CD4-positive, alpha-beta T cell (primary cell): ENCODE measurements at regions not wholly inside any gene's neighbourhood (a gene's known extent, or its start where the extent isn't known, plus 50 kb on each side); places are given as distances from the start of the nearest gene placed in this dataset.
"Not testable (repeated sequence)": the region's sequence is repeated elsewhere in the genome, so short reads cannot be mapped to it uniquely, and the experiment has no call there.

Experiments
- ATAC-seq: fragments of 200-7000 bp; cut with Tn5 transposase; one replicate; pipeline ENCODE4 v1.10.0; 2022; ENCODE audit warnings: mild to moderate bottlenecking; ENCODE audit not compliant: poor library complexity
- CTCF ChIA-PET: fragments of 350-600 bp; sonication (Branson Sonifier 250); formaldehyde crosslinking; loops from one replicate; lab custom pipeline; 2021; ENCODE audit warnings: antibody characterized with exemption, inconsistent platforms; lab: Charles Lee
- POLR2A ChIA-PET: fragments of 350-600 bp; sonication (Branson Sonifier 250); formaldehyde crosslinking; loops from one replicate; lab custom pipeline; 2021; ENCODE audit warnings: antibody characterized with exemption, inconsistent platforms; lab: Charles Lee
- DNase-seq, 14 experiments: peaks; one replicate each; pipeline ENCODE4 v3.0.0-alpha.2; 2013 to 2020; ENCODE audit warnings: mixed read lengths in 2 of 14
- H3K27ac ChIP-seq, 2 donors: one replicate each; pipeline versions ENCODE4 v1.5.1 to v1.7.0; 2013; ENCODE audit warnings: low read length in 2 of 2, low read depth in 1 of 2, mild to moderate bottlenecking in 1 of 2
- H3K27me3 ChIP-seq, 2 experiments: 1 replicate in 1 of 2; 2 replicates in 1 of 2; pipeline versions ENCODE4 v1.6.1 to v1.7.0; 2013; ENCODE audit warnings: low read length in 2 of 2, control low read depth in 1 of 2, mild to moderate bottlenecking in 1 of 2, moderate library complexity in 1 of 2; ENCODE audit not compliant: insufficient read depth in 2 of 2, control insufficient read depth in 1 of 2
- H3K36me3 ChIP-seq: one replicate; pipeline ENCODE4 v1.6.1; 2013; ENCODE audit warnings: low read length, control low read depth; ENCODE audit not compliant: insufficient read depth
- H3K4me1 ChIP-seq: one replicate; pipeline ENCODE4 v1.6.1; 2013; ENCODE audit warnings: low read length, control low read depth; ENCODE audit not compliant: insufficient read depth
- H3K4me3 ChIP-seq: one replicate; pipeline ENCODE4 v1.5.1; 2013; ENCODE audit warnings: mild to moderate bottlenecking, low read length, moderate library complexity
- H3K9me3 ChIP-seq, 2 experiments: 1 replicate in 1 of 2; 2 replicates in 1 of 2; pipeline versions ENCODE4 v1.6.1 to v1.7.0; 2013; ENCODE audit warnings: low read length in 2 of 2, mild to moderate bottlenecking in 2 of 2, control low read depth in 1 of 2, moderate library complexity in 1 of 2; ENCODE audit not compliant: control insufficient read depth in 1 of 2, insufficient read depth in 1 of 2
- H3K27ac Mint-ChIP-seq: one replicate; pipeline ENCODE4 v1.8.0; 2020; ENCODE audit warnings: mixed read lengths
- H3K27me3 Mint-ChIP-seq: one replicate; pipeline ENCODE4 v1.8.0; 2021; ENCODE audit warnings: mixed read lengths
- H3K36me3 Mint-ChIP-seq: one replicate; pipeline ENCODE4 v1.8.0; 2021; ENCODE audit warnings: low read depth, mixed read lengths
- H3K4me1 Mint-ChIP-seq: one replicate; pipeline ENCODE4 v1.8.0; 2021; ENCODE audit warnings: low read depth, mixed read lengths
- H3K4me3 Mint-ChIP-seq: one replicate; pipeline ENCODE4 v1.8.0; 2020; ENCODE audit warnings: mild to moderate bottlenecking, mixed read lengths
- H3K9me3 Mint-ChIP-seq: one replicate; pipeline ENCODE4 v1.8.0; 2020; ENCODE audit warnings: mixed read lengths
- intact Hi-C, 2 experiments: fragments of 100-400 bp; cut with DNase I in 1 of 2; cut with micrococcal nuclease in 1 of 2; formaldehyde crosslinking; loops; one replicate each; pipeline versions ENCODE4 v1.15.1 to v1.9.0; 2023 to 2025; cut with DNase I, micrococcal nuclease
- TF ChIP-seq, protein P1 (sequence below): fragments of 200-600 bp; IDR thresholded peaks from one replicate; pipeline ENCODE4 v1.8.0; 2022; ENCODE audit warnings: antibody characterized with exemption, mild to moderate bottlenecking

DNA sequence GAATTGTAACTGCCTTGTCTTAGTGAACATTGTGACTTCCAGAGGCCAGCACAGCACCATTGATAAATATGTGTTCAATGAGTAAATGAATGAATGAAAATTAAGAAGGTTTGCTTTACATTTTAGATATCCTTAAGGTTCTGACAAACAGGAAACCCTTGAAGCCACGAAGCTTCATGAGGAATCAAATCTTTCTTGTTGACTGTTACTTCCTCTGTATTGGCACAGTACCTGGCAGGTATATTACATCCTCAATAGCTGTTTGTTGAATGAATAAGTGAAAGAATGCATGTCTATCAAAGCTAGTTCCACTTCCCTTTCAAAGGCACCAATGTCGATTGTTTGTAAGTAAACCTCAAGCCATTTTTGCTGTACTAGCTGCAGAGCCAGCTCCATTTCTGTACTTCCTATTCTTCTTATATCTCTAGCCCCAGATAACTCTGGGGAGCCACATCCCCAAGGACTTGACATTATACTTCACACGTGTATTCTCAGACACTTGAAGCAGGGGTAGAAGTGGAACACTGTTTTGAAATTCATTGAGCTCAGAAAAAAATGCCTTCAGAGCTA, 140.3 kb upstream of the RAG2 start:
- Mint-ChIP-seq H3K4me3 (no peak overlapping the region), H3K27ac (no peak overlapping the region), H3K9me3 (no peaks in the 10 kb centered on the region), H3K27me3 (peaks cover 42% of the 10 kb centered on the region), H3K36me3 (no peaks in the 10 kb centered on the region), H3K4me1 (no peaks in the 10 kb centered on the region)
- intact Hi-C loops, result no loop called here
- TF ChIP-seq, protein P1, sequence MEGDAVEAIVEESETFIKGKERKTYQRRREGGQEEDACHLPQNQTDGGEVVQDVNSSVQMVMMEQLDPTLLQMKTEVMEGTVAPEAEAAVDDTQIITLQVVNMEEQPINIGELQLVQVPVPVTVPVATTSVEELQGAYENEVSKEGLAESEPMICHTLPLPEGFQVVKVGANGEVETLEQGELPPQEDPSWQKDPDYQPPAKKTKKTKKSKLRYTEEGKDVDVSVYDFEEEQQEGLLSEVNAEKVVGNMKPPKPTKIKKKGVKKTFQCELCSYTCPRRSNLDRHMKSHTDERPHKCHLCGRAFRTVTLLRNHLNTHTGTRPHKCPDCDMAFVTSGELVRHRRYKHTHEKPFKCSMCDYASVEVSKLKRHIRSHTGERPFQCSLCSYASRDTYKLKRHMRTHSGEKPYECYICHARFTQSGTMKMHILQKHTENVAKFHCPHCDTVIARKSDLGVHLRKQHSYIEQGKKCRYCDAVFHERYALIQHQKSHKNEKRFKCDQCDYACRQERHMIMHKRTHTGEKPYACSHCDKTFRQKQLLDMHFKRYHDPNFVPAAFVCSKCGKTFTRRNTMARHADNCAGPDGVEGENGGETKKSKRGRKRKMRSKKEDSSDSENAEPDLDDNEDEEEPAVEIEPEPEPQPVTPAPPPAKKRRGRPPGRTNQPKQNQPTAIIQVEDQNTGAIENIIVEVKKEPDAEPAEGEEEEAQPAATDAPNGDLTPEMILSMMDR, result no peak
- H3K9me3 ChIP-seq, result no peaks in the 10 kb centered on the region
- H3K36me3 ChIP-seq, result no peaks in the 10 kb centered on the region
- H3K4me1 ChIP-seq, result no peaks in the 10 kb centered on the region
- POLR2A ChIA-PET, result no interaction called here
- DNase-seq (no peak), ATAC-seq (no peak)
- no peak overlapping the region for H3K27ac ChIP-seq
- H3K27me3 ChIP-seq, result no peaks in the 10 kb centered on the region
- no peak overlapping the region for H3K4me3 ChIP-seq
- CTCF ChIA-PET, result interaction anchor here (1.4 kb wide), 1 partner anchor 9 kb away, joined by 9 read pairs; no protein-coding TSS in a partner anchor

DNA sequence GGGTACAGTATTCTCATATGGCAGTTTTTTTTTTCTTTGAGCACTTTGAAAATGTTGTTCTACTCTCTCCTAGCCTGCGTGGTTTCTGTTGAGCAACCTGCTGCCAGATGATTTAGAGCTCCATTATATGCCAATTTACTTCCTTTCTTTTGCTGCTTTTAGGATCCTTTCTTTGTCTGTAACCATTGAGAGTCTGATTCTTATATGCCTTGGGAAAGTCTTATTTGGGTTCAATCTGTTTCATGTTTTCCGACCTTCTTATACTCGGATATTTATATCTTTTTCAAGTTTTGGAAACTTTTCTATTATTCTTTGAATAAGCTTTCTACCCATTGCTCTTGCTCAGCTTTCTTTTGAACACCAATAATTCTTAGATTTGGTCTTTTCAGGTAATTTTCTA, 138.1 kb upstream of the RAG2 start:
- Mint-ChIP-seq H3K4me3 (no peak overlapping the region), H3K27me3 (peaks cover 32% of the 10 kb centered on the region), H3K4me1 (no peaks in the 10 kb centered on the region), H3K9me3 (no peaks in the 10 kb centered on the region), H3K27ac (no peak overlapping the region), H3K36me3 (no peaks in the 10 kb centered on the region)
- H3K27ac ChIP-seq, result no peak overlapping the region
- ChIA-PET CTCF (no interaction called here), POLR2A (no interaction called here)
- H3K36me3 ChIP-seq, result no peaks in the 10 kb centered on the region
- no peaks in the 10 kb centered on the region for H3K4me1 ChIP-seq
- DNase-seq (no peak), ATAC-seq (no peak)
- no peaks in the 10 kb centered on the region for H3K9me3 ChIP-seq
- intact Hi-C loops, result no loop called here
- H3K4me3 ChIP-seq, result no peak overlapping the region
- no peaks in the 10 kb centered on the region for H3K27me3 ChIP-seq
- TF ChIP-seq, protein P1, result no peak

DNA sequence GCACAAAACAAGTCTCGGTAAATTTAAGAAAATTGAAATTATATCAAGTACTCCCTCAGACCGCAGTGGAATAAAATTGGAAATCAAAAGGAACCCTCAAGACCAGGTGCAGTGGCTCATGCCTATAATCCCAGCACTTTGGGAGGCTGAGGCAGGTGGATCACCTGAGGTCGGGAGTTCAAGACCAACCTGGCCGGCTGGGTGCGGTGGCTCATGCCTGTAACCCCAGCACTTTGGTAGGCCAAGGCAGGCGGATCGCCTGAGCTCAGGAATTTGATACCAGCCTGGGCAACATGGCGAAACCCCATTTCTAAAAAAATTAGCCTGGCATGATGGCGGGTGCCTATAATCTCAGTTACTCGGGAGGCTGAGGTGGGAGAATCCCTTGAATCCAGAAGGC, 135.7 kb upstream of the RAG2 start:
- H3K27me3 ChIP-seq, POLR2A ChIA-PET, intact Hi-C loops, DNase-seq, H3K4me1 ChIP-seq, H3K36me3 Mint-ChIP-seq, H3K27ac Mint-ChIP-seq, CTCF ChIA-PET, H3K4me3 ChIP-seq, H3K9me3 Mint-ChIP-seq, H3K4me1 Mint-ChIP-seq, ATAC-seq, H3K4me3 Mint-ChIP-seq, H3K27ac ChIP-seq, H3K9me3 ChIP-seq, H3K36me3 ChIP-seq: not testable (repeated sequence)
- H3K27me3 Mint-ChIP-seq, result peaks cover 25% of the 10 kb centered on the region

DNA sequence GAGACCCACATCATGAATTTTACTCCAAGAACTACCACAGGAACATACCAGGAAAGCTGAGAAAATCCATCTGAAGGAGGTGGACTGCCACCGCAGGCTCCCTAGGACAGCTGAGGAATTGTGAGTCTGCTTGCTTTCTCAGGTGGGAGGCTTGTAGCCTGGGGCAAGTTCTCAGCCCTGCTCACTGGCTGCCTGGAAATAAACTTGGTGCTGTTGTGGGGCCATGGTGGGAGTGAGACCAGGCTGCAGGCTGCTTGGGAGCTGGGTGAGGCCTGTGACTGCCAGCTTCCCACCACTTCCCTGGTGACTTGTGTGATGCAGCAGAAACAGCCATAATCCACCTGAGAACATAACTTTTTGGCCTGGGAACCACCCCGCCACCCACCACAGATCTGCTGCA, 132.7 kb upstream of the RAG2 start:
- ChIA-PET CTCF (interaction anchor here (1.6 kb wide), 1 partner anchor 16 kb away, joined by 4 read pairs; no protein-coding TSS in a partner anchor), POLR2A (no interaction called here)
- Histone ChIP-seq H3K36me3 (no peaks in the 10 kb centered on the region), H3K4me3 (no peak overlapping the region), H3K9me3 (no peaks in the 10 kb centered on the region), H3K27me3 (peaks cover 0 to 8% of the 10 kb centered on the region in 2 experiments), H3K27ac (no peak overlapping the region), H3K4me1 (no peaks in the 10 kb centered on the region)
- intact Hi-C loops, result no loop called here
- no peak overlapping the region for H3K4me3 Mint-ChIP-seq
- H3K27me3 Mint-ChIP-seq, result peaks cover 22% of the 10 kb centered on the region
- no peaks in the 10 kb centered on the region for H3K4me1 Mint-ChIP-seq
- no peaks in the 10 kb centered on the region for H3K36me3 Mint-ChIP-seq
- no peak overlapping the region for H3K27ac Mint-ChIP-seq
- no peaks in the 10 kb centered on the region for H3K9me3 Mint-ChIP-seq
- TF ChIP-seq, protein P1, result no peak
- DNase-seq (no peak), ATAC-seq (no peak)
